AG09319 (cell line): ENCODE measurements at regions not wholly inside any gene's neighbourhood (a gene's known extent, or its start where the extent isn't known, plus 50 kb on each side); places are given as distances from the start of the nearest gene placed in this dataset.
A peak's percentile ranks its signal among the peaks of the same experiment; 100 is the strongest.

Experiments
- DNase-seq: peaks from one replicate; pipeline ENCODE4 v3.0.0-alpha.2; 2010; ENCODE audit warnings: low read depth; ENCODE audit errors: extremely low read depth
- TF ChIP-seq, protein P1 (sequence below): IDR thresholded peaks from 2 replicates; pipeline ENCODE4 v1.5.1; 2011; ENCODE audit warnings: low read depth, mild to moderate bottlenecking, inconsistent platforms, low read length, moderate library complexity

DNA sequence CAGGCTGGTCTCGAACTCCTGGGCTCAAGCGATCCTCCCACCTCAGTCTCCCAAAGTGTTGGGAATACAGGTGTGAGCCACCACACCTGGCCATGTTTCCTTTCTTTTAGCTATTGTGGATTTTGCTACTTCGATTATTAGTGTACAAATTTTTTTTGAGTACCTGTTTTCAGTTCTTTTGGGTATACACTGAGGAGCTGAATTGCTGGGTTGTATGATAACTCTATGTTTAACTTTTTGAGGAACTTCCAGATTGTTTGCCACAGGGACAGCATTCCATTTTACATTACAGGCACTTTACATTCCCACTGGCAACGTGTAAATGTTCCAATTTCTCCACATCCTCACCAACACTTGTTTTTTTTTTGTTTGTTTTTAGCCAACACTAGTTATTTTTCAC lies 198.1 kb upstream of the TBX3 start:
- DNase-seq = no peak
- TF ChIP-seq, protein P1, sequence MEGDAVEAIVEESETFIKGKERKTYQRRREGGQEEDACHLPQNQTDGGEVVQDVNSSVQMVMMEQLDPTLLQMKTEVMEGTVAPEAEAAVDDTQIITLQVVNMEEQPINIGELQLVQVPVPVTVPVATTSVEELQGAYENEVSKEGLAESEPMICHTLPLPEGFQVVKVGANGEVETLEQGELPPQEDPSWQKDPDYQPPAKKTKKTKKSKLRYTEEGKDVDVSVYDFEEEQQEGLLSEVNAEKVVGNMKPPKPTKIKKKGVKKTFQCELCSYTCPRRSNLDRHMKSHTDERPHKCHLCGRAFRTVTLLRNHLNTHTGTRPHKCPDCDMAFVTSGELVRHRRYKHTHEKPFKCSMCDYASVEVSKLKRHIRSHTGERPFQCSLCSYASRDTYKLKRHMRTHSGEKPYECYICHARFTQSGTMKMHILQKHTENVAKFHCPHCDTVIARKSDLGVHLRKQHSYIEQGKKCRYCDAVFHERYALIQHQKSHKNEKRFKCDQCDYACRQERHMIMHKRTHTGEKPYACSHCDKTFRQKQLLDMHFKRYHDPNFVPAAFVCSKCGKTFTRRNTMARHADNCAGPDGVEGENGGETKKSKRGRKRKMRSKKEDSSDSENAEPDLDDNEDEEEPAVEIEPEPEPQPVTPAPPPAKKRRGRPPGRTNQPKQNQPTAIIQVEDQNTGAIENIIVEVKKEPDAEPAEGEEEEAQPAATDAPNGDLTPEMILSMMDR = no peak

DNA sequence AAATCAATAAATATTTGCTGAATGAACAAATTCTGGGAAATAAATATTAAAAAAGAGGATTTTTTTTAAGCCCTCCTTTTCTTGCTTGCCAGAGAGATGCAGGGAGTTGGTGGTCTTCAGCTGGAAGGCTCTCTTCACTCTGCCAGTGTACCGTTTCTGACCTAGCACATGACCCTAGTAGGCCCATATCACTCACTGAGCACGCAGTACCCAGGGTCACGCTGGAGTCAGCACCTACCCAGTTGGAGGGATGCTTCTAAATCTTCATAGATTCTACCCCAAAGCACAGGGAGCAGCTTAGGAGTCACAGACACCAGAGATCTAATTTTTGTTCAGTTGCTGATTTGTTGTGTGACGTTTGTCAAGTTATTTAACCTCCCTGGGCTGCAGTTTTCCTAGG lies 195.4 kb upstream of the TBX3 start:
- TF ChIP-seq, protein P1 = no peak
- no peak for DNase-seq

DNA sequence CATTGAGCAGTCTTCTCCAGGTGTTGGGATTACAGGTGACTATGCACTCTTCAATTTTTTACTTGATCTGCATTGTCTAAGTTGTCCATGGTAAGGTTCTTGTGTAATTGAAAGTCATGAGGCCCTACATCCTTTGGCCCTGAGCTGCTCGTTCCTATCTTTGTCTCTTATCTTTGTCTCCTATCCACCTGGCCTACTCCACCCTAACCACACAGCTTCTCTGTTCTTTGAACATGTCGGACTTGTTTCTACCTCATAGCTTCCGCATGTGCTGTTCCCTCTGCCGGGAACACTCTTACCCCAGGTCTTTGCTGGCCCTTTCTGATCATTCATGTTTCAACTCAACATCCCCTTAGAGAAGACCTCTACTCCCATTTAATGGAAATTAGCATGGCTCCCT lies 194.8 kb upstream of the TBX3 start:
- TF ChIP-seq, protein P1 = no peak
- DNase-seq = no peak

GRCh38 chr12:114876968-114877680 lies 193.1 kb upstream of the TBX3 start:
- DNase-seq = no peak
- TF ChIP-seq, protein P1 = no peak

DNA sequence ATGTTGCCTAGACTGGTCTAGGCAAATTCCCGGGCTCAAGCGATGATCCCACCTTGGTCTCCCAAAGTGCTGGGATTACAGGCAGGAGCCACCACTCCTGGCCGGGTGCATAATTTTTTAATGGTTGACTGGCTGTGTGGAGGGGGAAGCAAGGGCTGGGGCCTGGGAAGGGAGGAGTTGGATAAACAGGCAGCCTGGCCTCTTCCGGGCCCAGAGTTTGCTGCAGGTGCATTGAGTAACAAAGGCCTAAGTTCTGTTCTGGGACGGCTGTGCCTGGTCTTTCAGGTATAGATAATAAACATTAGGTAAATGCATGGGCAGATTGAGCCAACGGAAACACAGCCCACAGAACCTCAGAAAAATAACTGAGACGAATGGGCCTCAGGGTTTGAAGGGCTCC lies 191.3 kb upstream of the TBX3 start:
- TF ChIP-seq, protein P1 = no peak
- no peak for DNase-seq

GRCh38 chr12:114873656-114874055 lies 189.7 kb upstream of the TBX3 start:
- DNase-seq = no peak
- TF ChIP-seq, protein P1 = no peak

- TF ChIP-seq, protein P1 = no peak
- DNase-seq = peak; percentile 90
These were observed 185.2 kb upstream of the TBX3 start for GRCh38 chr12:114868995-114869834.
